ENCODE measurements at regions not wholly inside any gene's neighbourhood (a gene's known extent, or its start where the extent isn't known, plus 50 kb on each side); places are given as distances from the start of the nearest gene placed in this dataset.
"Not testable (repeated sequence)": the region's sequence is repeated elsewhere in the genome, so short reads cannot be mapped to it uniquely, and the experiment has no call there.

- Histone ChIP-seq H3K36me3 (ENCODE audit: insufficient read depth, low read length) (no peaks in the 10 kb centered on the region), H2AFZ (ENCODE audit: low read length) (no peak overlapping the region), H3K4me2 (ENCODE audit: low read depth, low read length, poor library complexity, severe bottlenecking) (no peak overlapping the region), H3K9me2 (replicated peaks; ENCODE audit: low read depth, low read length) (no peaks in the 10 kb centered on the region), H3K79me2 (ENCODE audit: insufficient read depth, low read length) (no peaks in the 10 kb centered on the region), H4K20me1 (ENCODE audit: insufficient read depth, low read length, poor library complexity, severe bottlenecking) (no peaks in the 10 kb centered on the region), H3K9ac (ENCODE audit: low read depth, low read length, poor library complexity, severe bottlenecking) (no peak overlapping the region), H3K9me3 (ENCODE audit: insufficient read depth, low read depth, low read length) (peaks cover 18% of the 10 kb centered on the region; the same call in 1 of the 2 replicates), H3F3A (ENCODE audit: low read depth) (no peaks in the 10 kb centered on the region), H3K27me3 (ENCODE audit: insufficient read depth, low read length, poor library complexity, severe bottlenecking) (no peaks in the 10 kb centered on the region), H3K4me3 (ENCODE audit: low read length, poor library complexity, severe bottlenecking) (no peak overlapping the region), H3K4me1 (ENCODE audit: insufficient read depth, low read length, poor library complexity, severe bottlenecking) (no peaks in the 10 kb centered on the region)
- TF ChIP-seq EZH2phosphoT487 (IDR thresholded peaks at IDR 0.05; ENCODE audit: borderline replicate concordance) (no peak), CTCF (conservative IDR thresholded peaks at IDR 0.05; ENCODE audit: low read length) (no peak)
These were observed 101.4 kb downstream of the TMEM167A start for GRCh38 chr5:82975812-82976211.

GRCh38 chr5:82975396-82975795, 101.8 kb downstream of the TMEM167A start:
- H3K9me2 ChIP-seq (replicated peaks; ENCODE audit: low read depth, low read length), result no peaks in the 10 kb centered on the region
- H3K79me2 ChIP-seq (ENCODE audit: insufficient read depth, low read length), result no peaks in the 10 kb centered on the region
- TF ChIP-seq EZH2phosphoT487 (IDR thresholded peaks at IDR 0.05; ENCODE audit: borderline replicate concordance), result no peak
- TF ChIP-seq CTCF (conservative IDR thresholded peaks at IDR 0.05; ENCODE audit: low read length), result no peak
- no peak overlapping the region for H3K9ac ChIP-seq (ENCODE audit: low read depth, low read length, poor library complexity, severe bottlenecking)
- H3K36me3 ChIP-seq (ENCODE audit: insufficient read depth, low read length), result no peaks in the 10 kb centered on the region
- no peak overlapping the region for H2AFZ ChIP-seq (ENCODE audit: low read length)
- H3K27me3 ChIP-seq (ENCODE audit: insufficient read depth, low read length, poor library complexity, severe bottlenecking), result no peaks in the 10 kb centered on the region
- no peaks in the 10 kb centered on the region for H3F3A ChIP-seq (ENCODE audit: low read depth)
- peaks cover 18% of the 10 kb centered on the region; the same call in 1 of the 2 replicates for H3K9me3 ChIP-seq (ENCODE audit: insufficient read depth, low read depth, low read length)
- H4K20me1 ChIP-seq (ENCODE audit: insufficient read depth, low read length, poor library complexity, severe bottlenecking), result no peaks in the 10 kb centered on the region
- no peak overlapping the region for H3K4me2 ChIP-seq (ENCODE audit: low read depth, low read length, poor library complexity, severe bottlenecking)
- no peak overlapping the region for H3K4me3 ChIP-seq (ENCODE audit: low read length, poor library complexity, severe bottlenecking)
- no peaks in the 10 kb centered on the region for H3K4me1 ChIP-seq (ENCODE audit: insufficient read depth, low read length, poor library complexity, severe bottlenecking)

GRCh38 chr5:82974346-82974745, 102.8 kb downstream of the TMEM167A start:
- not testable (repeated sequence) for H3K36me3 ChIP-seq (ENCODE audit: insufficient read depth, low read length); H3K27me3 ChIP-seq (ENCODE audit: insufficient read depth, low read length, poor library complexity, severe bottlenecking); H4K20me1 ChIP-seq (ENCODE audit: insufficient read depth, low read length, poor library complexity, severe bottlenecking); H3K9me2 ChIP-seq (replicated peaks; ENCODE audit: low read depth, low read length); H3F3A ChIP-seq (ENCODE audit: low read depth); H3K4me2 ChIP-seq (ENCODE audit: low read depth, low read length, poor library complexity, severe bottlenecking); H3K4me1 ChIP-seq (ENCODE audit: insufficient read depth, low read length, poor library complexity, severe bottlenecking); H3K9ac ChIP-seq (ENCODE audit: low read depth, low read length, poor library complexity, severe bottlenecking); H2AFZ ChIP-seq (ENCODE audit: low read length); H3K79me2 ChIP-seq (ENCODE audit: insufficient read depth, low read length); H3K4me3 ChIP-seq (ENCODE audit: low read length, poor library complexity, severe bottlenecking)
- peaks cover 18% of the 10 kb centered on the region; the same call in 1 of the 2 replicates for H3K9me3 ChIP-seq (ENCODE audit: insufficient read depth, low read depth, low read length)

- Histone ChIP-seq H3K9ac (ENCODE audit: low read depth, low read length, poor library complexity, severe bottlenecking) (no peak overlapping the region), H3K4me1 (ENCODE audit: insufficient read depth, low read length, poor library complexity, severe bottlenecking) (no peaks in the 10 kb centered on the region)
These were observed 105.3 kb downstream of the TMEM167A start for GRCh38 chr5:82971901-82972300.

More at GRCh38 chr5:82971901-82972300, 105.3 kb downstream of the TMEM167A start:
- Histone ChIP-seq H3K36me3 (ENCODE audit: insufficient read depth, low read length) (no peaks in the 10 kb centered on the region), H3K4me2 (ENCODE audit: low read depth, low read length, poor library complexity, severe bottlenecking) (no peak overlapping the region), H3K79me2 (ENCODE audit: insufficient read depth, low read length) (no peaks in the 10 kb centered on the region), H3F3A (ENCODE audit: low read depth) (no peaks in the 10 kb centered on the region), H3K9me3 (ENCODE audit: insufficient read depth, low read depth, low read length) (peaks cover 14% of the 10 kb centered on the region; the same call in 1 of the 2 replicates), H3K4me3 (ENCODE audit: low read length, poor library complexity, severe bottlenecking) (no peak overlapping the region), H4K20me1 (ENCODE audit: insufficient read depth, low read length, poor library complexity, severe bottlenecking) (no peaks in the 10 kb centered on the region), H2AFZ (ENCODE audit: low read length) (no peak overlapping the region), H3K27me3 (ENCODE audit: insufficient read depth, low read length, poor library complexity, severe bottlenecking) (no peaks in the 10 kb centered on the region), H3K9me2 (replicated peaks; ENCODE audit: low read depth, low read length) (no peaks in the 10 kb centered on the region)
- TF ChIP-seq EZH2phosphoT487 (IDR thresholded peaks at IDR 0.05; ENCODE audit: borderline replicate concordance) (no peak), CTCF (conservative IDR thresholded peaks at IDR 0.05; ENCODE audit: low read length) (no peak)

All from Loucy (cell line).